ENCODE measurements at regions not wholly inside any gene's neighbourhood (a gene's known extent, or its start where the extent isn't known, plus 50 kb on each side); places are given as distances from the start of the nearest gene placed in this dataset.
"Not testable (repeated sequence)": the region's sequence is repeated elsewhere in the genome, so short reads cannot be mapped to it uniquely, and the experiment has no call there.

DNA sequence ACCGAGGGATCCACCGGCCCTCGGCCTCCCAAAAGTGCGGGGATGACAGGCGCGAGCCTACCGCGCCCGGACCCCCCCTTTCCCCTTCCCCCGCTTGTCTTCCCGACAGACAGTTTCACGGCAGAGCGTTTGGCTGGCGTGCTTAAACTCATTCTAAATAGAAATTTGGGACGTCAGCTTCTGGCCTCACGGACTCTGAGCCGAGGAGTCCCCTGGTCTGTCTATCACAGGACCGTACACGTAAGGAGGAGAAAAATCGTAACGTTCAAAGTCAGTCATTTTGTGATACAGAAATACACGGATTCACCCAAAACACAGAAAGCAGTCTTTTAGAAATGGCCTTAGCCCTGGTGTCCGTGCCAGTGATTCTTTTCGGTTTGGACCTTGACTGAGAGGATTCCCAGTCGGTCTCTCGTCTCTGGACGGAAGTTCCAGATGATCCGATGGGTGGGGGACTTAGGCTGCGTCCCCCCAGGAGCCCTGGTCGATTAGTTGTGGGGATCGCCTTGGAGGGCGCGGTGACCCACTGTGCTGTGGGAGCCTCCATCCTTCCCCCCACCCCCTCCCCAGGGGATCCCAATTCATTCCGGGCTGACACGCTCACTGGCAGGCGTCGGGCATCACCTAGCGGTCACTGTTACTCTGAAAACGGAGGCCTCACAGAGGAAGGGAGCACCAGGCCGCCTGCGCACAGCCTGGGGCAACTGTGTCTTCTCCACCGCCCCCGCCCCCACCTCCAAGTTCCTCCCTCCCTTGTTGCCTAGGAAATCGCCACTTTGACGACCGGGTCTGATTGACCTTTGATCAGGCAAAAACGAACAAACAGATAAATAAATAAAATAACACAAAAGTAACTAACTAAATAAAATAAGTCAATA, 2093.4 kb upstream of the TPTE start:
- not testable (repeated sequence) for TF ChIP-seq CTCF (IDR thresholded peaks at IDR 0.05); EZH2 (IDR thresholded peaks at IDR 0.05; ENCODE audit: borderline replicate concordance, insufficient read depth, low read depth, low read length, poor library complexity, severe bottlenecking)
